K562 (cell line): ENCODE measurements at regions not wholly inside any gene's neighbourhood (a gene's known extent, or its start where the extent isn't known, plus 50 kb on each side); places are given as distances from the start of the nearest gene placed in this dataset.

Experiments used
- ATAC-seq: fragments of 200-7000 bp; cut with Tn5 transposase; 3 replicates; pipeline ENCODE4 v1.9.1; 2020; ENCODE audit warnings: moderate library complexity
- BruUV-seq: library from RNA; stranded (reverse); fragments of 400-500 nt; replicated peaks from 2 replicates; lab custom pipeline; 2021; lab: Mats Ljungman, UMichigan
- CTCF ChIA-PET: fragments of 300-600 bp; formaldehyde crosslinking; extraction: SDS; loops from one replicate; lab custom pipeline; 2021; ENCODE audit warnings: low intra/inter-chr PET ratio; lab: Yijun Ruan, JAX
- POLR2A ChIA-PET: fragments of 300-600, 350-650 bp; sonication (Branson Sonifier 250); formaldehyde crosslinking; extraction: SDS; loops from one replicate; lab custom pipeline; 2021; ENCODE audit warnings: antibody characterized with exemption, inconsistent platforms; lab: Yijun Ruan, JAX
- DNase-seq, 4 experiments: peaks; one replicate each; pipeline versions ENCODE4 v3.0.0 to v3.0.0-alpha.2; 2011 to 2018; ENCODE audit warnings: low spot score in 3 of 4, mixed read lengths in 3 of 4; ENCODE audit errors: extremely low read depth in 1 of 4
- FAIRE-seq: peaks from 2 replicates; lab custom pipeline; 2011; peaks lifted over from hg19 to GRCh38; lab: Jason Lieb, UNC
- H2AFZ ChIP-seq: 2 replicates; pipeline ENCODE4 v1.6.0; 2011; ENCODE audit warnings: low read depth, low read length, control low read depth, inconsistent platforms
- H3K27ac ChIP-seq: fragments of 200-600 bp; 3 replicates; pipeline ENCODE4 v1.8.0; 2011; ENCODE audit warnings: low read depth, mild to moderate bottlenecking, control low read depth, inconsistent platforms, low read length, moderate library complexity, mixed read lengths; ENCODE audit errors: extremely low read depth
- H3K27me3 ChIP-seq, 2 experiments: fragments of 300-600 bp in 1 of 2; 2 replicates in 1 of 2; 3 replicates in 1 of 2; pipeline versions ENCODE4 v1.6.0 to v1.8.0; 2011; ENCODE audit warnings: inconsistent platforms in 2 of 2, low read length in 2 of 2, mild to moderate bottlenecking in 1 of 2, mixed read lengths in 1 of 2, moderate library complexity in 1 of 2; ENCODE audit not compliant: control insufficient read depth in 2 of 2, insufficient read depth in 2 of 2
- H3K36me3 ChIP-seq: fragments of 300-600 bp; 3 replicates; pipeline ENCODE4 v1.8.0; 2011; ENCODE audit warnings: mild to moderate bottlenecking, low read length, inconsistent platforms; ENCODE audit not compliant: control insufficient read depth, insufficient read depth
- H3K4me1 ChIP-seq, 2 experiments: fragments of 200-600 bp in 1 of 2; replicated peaks in 1 of 2; 2 replicates in 1 of 2; 3 replicates in 1 of 2; pipeline versions ENCODE4 v1.5.1 to v1.8.0; 2011; ENCODE audit warnings: inconsistent platforms in 2 of 2, low read length in 2 of 2, mild to moderate bottlenecking in 1 of 2, mixed read lengths in 1 of 2, moderate library complexity in 1 of 2; ENCODE audit not compliant: control insufficient read depth in 2 of 2, insufficient read depth in 2 of 2
- H3K4me2 ChIP-seq: 2 replicates; pipeline ENCODE4 v1.6.1; 2011; ENCODE audit warnings: low read length, control low read depth, inconsistent platforms, mixed read lengths; ENCODE audit not compliant: insufficient read depth
- H3K4me3 ChIP-seq: fragments of 200-600 bp; sonication (generic), shearing (Covaris generic); 2 replicates; pipeline ENCODE4 v1.5.1; 2016; ENCODE audit warnings: control low read depth, inconsistent platforms
- H3K79me2 ChIP-seq: fragments of 200-600 bp; 3 replicates; pipeline ENCODE4 v1.8.0; 2011; ENCODE audit warnings: low read length, inconsistent platforms; ENCODE audit not compliant: control insufficient read depth, insufficient read depth
- H3K9ac ChIP-seq, 2 experiments: 2 replicates each; pipeline versions ENCODE4 v1.6.0 to v1.6.1; 2011; ENCODE audit warnings: low read depth in 2 of 2, low read length in 2 of 2, control low read depth in 1 of 2, inconsistent platforms in 1 of 2, mild to moderate bottlenecking in 1 of 2, mixed read lengths in 1 of 2; ENCODE audit not compliant: insufficient read depth in 1 of 2
- H3K9me1 ChIP-seq: one replicate; pipeline ENCODE4 v1.6.0; 2011; ENCODE audit warnings: inconsistent platforms, mild to moderate bottlenecking, low read length, moderate library complexity; ENCODE audit not compliant: control insufficient read depth, insufficient read depth
- H3K9me3 ChIP-seq: replicated peaks from 2 replicates; pipeline ENCODE4 v1.5.1; 2011; ENCODE audit warnings: low read depth, low read length, inconsistent platforms; ENCODE audit not compliant: control insufficient read depth, insufficient read depth
- H4K20me1 ChIP-seq: replicated peaks from 2 replicates; pipeline ENCODE4 v1.6.1; 2011; ENCODE audit warnings: low read length, inconsistent platforms, mixed read lengths; ENCODE audit not compliant: control insufficient read depth, insufficient read depth
- CSDE1 ChIP-seq, 2 experiments: fragments of 450-650 bp; IDR thresholded peaks; 2 replicates each; pipeline ENCODE4 v1.6.1; 2016; ENCODE audit warnings: mild to moderate bottlenecking in 1 of 2
- IRF2 ChIP-seq: sonication (generic); formaldehyde crosslinking; IDR thresholded peaks from 2 replicates; pipeline ENCODE4 v1.8.1; 2022; ENCODE audit warnings: mild to moderate bottlenecking, missing genetic modification reagents
- KLF10 ChIP-seq: fragments of 250-450 bp; sonication (Bioruptor Pico); IDR thresholded peaks from 2 replicates; pipeline ENCODE4 v1.6.1; 2021; ENCODE audit warnings: matching md5 sums
- MECOM ChIP-seq: fragments of 250-450 bp; sonication (Bioruptor Pico); IDR thresholded peaks from 2 replicates; pipeline ENCODE4 v1.8.0; 2022; ENCODE audit warnings: inconsistent platforms
- NKRF ChIP-seq: fragments of 450-650 bp; IDR thresholded peaks from 2 replicates; pipeline ENCODE4 v1.6.1; 2016; ENCODE audit warnings: borderline replicate concordance
- PHF8 ChIP-seq: fragments of 200-600 bp; sonication (generic); IDR thresholded peaks from 2 replicates; pipeline ENCODE4 v1.6.1; 2012; ENCODE audit warnings: mixed run types, mild to moderate bottlenecking, inconsistent platforms, low read length, moderate library complexity, borderline replicate concordance
- SAFB2 ChIP-seq: fragments of 200-400 bp; formaldehyde crosslinking; IDR thresholded peaks from 2 replicates; pipeline ENCODE4 v1.6.1; 2018; ENCODE audit warnings: borderline replicate concordance, low read length, low read depth, moderate library complexity; ENCODE audit not compliant: severe bottlenecking
- SIX5 ChIP-seq, 2 experiments: IDR thresholded peaks; 2 replicates each; pipeline ENCODE4 v1.6.1; 2011; ENCODE audit warnings: low read length in 2 of 2, borderline replicate concordance in 1 of 2, low read depth in 1 of 2, mild to moderate bottlenecking in 1 of 2, moderate library complexity in 1 of 2; ENCODE audit not compliant: insufficient read depth in 1 of 2
- WGBS: fragments of 100-300 bp; shearing (Covaris generic); methylation state at CpG from one replicate; pipeline ENCODE4 v1.1.6; 2016; ENCODE audit warnings: low coverage, mixed read lengths; ENCODE audit not compliant: insufficient coverage; ENCODE audit errors: missing lambda C conversion rate; 5-methylcytosine and 5-hydroxymethylcytosine counted together
- in situ Hi-C: fragments of 300-500 bp; cut with MboI; formaldehyde crosslinking; loops from 4 replicates; pipeline ENCODE4 v1.15.0; 2018; ENCODE audit warnings: inconsistent platforms, mixed read lengths
- intact Hi-C: fragments of 100-400 bp; cut with micrococcal nuclease; formaldehyde crosslinking; loops from 2 replicates; pipeline ENCODE4 v1.14.2; 2022
- TF ChIP-seq, protein P1 (sequence below): fragments of 250-450 bp; sonication (Bioruptor Pico); IDR thresholded peaks from 2 replicates; pipeline ENCODE4 v1.4.0; 2020

- no peak for TF ChIP-seq PHF8
- no peak for TF ChIP-seq NKRF
- no peak for TF ChIP-seq CSDE1 (IDR thresholded peaks at IDR 0.05)
These were observed 384.8 kb upstream of the PKDCC start (continued) for GRCh38 chr2:41663056-41663455.

DNA sequence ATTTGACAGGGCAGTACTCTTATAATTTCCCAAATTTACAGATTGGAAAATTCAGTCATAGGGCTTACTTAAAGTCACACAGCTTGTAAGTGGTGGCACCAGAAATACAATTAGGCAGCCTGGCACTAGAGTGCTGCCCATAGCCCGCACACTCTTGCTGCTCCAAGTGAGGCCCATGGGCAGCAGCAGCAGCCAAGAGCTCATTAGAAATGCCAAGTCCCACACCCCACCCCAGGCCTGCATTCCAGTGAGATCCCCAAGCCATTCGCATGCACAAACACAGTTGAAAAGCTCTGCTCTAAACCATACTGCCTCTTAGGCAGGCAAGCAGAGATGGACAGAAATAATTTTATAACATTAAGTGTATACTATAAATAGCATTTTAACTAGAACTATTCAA lies 379.3 kb upstream of the PKDCC start:
- no peaks in the 10 kb centered on the region for H3K27me3 ChIP-seq
- in situ Hi-C loops (no loop called here), intact Hi-C loops (no loop called here)
- TF ChIP-seq KLF10, result no peak
- TF ChIP-seq, protein P1, sequence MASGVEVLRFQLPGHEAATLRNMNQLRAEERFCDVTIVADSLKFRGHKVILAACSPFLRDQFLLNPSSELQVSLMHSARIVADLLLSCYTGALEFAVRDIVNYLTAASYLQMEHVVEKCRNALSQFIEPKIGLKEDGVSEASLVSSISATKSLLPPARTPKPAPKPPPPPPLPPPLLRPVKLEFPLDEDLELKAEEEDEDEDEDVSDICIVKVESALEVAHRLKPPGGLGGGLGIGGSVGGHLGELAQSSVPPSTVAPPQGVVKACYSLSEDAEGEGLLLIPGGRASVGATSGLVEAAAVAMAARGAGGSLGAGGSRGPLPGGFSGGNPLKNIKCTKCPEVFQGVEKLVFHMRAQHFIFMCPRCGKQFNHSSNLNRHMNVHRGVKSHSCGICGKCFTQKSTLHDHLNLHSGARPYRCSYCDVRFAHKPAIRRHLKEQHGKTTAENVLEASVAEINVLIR (CRISPR knock-in tag), result no peak
- no peak for TF ChIP-seq IRF2 (CRISPR knock-in tag)
- TF ChIP-seq SIX5 (IDR thresholded peaks at IDR 0.05; ENCODE audit: borderline replicate concordance in 1 of 2, insufficient read depth in 1 of 2, low read depth in 1 of 2, low read length in 2 of 2), result no peak
- no peak for TF ChIP-seq MECOM
- TF ChIP-seq SAFB2, result no peak
- DNase-seq (no peak), FAIRE-seq (no peak), ATAC-seq (no peak)
- ChIA-PET POLR2A (interaction anchor here (0.6 kb wide), 1 partner anchor 1109 kb away, joined by 3 read pairs; no protein-coding TSS in a partner anchor), CTCF (no interaction called here)
- no TSS peak for BruUV-seq
- no peak overlapping the region for H3K27ac ChIP-seq
- no peaks in the 10 kb centered on the region for H3K36me3 ChIP-seq
- no peak overlapping the region for H2AFZ ChIP-seq
- no peaks in the 10 kb centered on the region for H3K79me2 ChIP-seq
- H3K9ac ChIP-seq, result no peak overlapping the region
- no peaks in the 10 kb centered on the region for H3K9me3 ChIP-seq
- no peaks in the 10 kb centered on the region for H3K4me1 ChIP-seq
- no peak overlapping the region for H3K4me3 ChIP-seq
- no peaks in the 10 kb centered on the region for H4K20me1 ChIP-seq
- H3K9me1 ChIP-seq, result no peaks in the 10 kb centered on the region
- no peak overlapping the region for H3K4me2 ChIP-seq
- 0% methylated on average over 2 of the region's 2 CpGs for WGBS
